PC-9 (cell line): ENCODE measurements at regions not wholly inside any gene's neighbourhood (a gene's known extent, or its start where the extent isn't known, plus 50 kb on each side); places are given as distances from the start of the nearest gene placed in this dataset.

ENCODE experiments used
- BruUV-seq: library from RNA; stranded (reverse); fragments of 400-500 nt; replicated peaks from 2 replicates; lab custom pipeline; 2021; lab: Mats Ljungman, UMichigan
- CTCF ChIA-PET: fragments of 300-600 bp; sonication (Branson Sonifier 250); formaldehyde crosslinking; loops from one replicate; lab custom pipeline; 2022; ENCODE audit warnings: antibody characterized with exemption; lab: Charles Lee
- POLR2A ChIA-PET: fragments of 300-600 bp; sonication (Branson Sonifier 250); formaldehyde crosslinking; loops from one replicate; lab custom pipeline; 2022; ENCODE audit warnings: antibody characterized with exemption; ENCODE audit not compliant: unreplicated experiment; lab: Charles Lee
- DNase-seq, 2 experiments: peaks; one replicate each; pipeline versions ENCODE4 v3.0.0 to v3.0.0-alpha.2; 2015 to 2022; ENCODE audit warnings: mixed read lengths in 1 of 2
- H2AFZ ChIP-seq: fragments of 200-600 bp; sonication (generic); 2 replicates; pipeline ENCODE4 v1.8.1; 2017; ENCODE audit warnings: antibody characterized with exemption
- H3F3A ChIP-seq: fragments of 200-600 bp; sonication (generic); 2 replicates; pipeline ENCODE4 v1.8.1; 2017; ENCODE audit warnings: antibody characterized with exemption, mild to moderate bottlenecking, low read depth; ENCODE audit not compliant: insufficient read depth
- H3K27ac ChIP-seq: fragments of 200-600 bp; sonication (generic); 2 replicates; pipeline ENCODE4 v1.6.1; 2016; ENCODE audit warnings: mixed run types
- H3K27me3 ChIP-seq: fragments of 200-600 bp; sonication (generic); 2 replicates; pipeline ENCODE4 v1.6.1; 2016; ENCODE audit warnings: low read depth, mixed run types; ENCODE audit not compliant: insufficient read depth
- H3K36me3 ChIP-seq: fragments of 200-600 bp; sonication (generic); 2 replicates; pipeline ENCODE4 v1.6.1; 2016; ENCODE audit warnings: low read depth, mixed run types
- H3K4me1 ChIP-seq: fragments of 200-600 bp; sonication (generic); replicated peaks from 2 replicates; pipeline ENCODE4 v1.6.1; 2016; ENCODE audit warnings: mixed run types; ENCODE audit not compliant: insufficient read depth
- H3K4me2 ChIP-seq: fragments of 200-600 bp; sonication (generic); 2 replicates; pipeline ENCODE4 v1.6.1; 2017; ENCODE audit warnings: mixed run types
- H3K4me3 ChIP-seq: fragments of 200-600 bp; sonication (generic); 2 replicates; pipeline ENCODE4 v1.6.1; 2016; ENCODE audit warnings: mixed run types
- H3K79me2 ChIP-seq: fragments of 200-600 bp; sonication (generic); 2 replicates; pipeline ENCODE4 v1.6.1; 2017; ENCODE audit warnings: low read depth, mixed run types
- H3K9me2 ChIP-seq: fragments of 200-600 bp; sonication (generic); 2 replicates; pipeline ENCODE4 v1.8.1; 2017; ENCODE audit warnings: mild to moderate bottlenecking; ENCODE audit not compliant: insufficient read depth
- H3K9me3 ChIP-seq: fragments of 200-600 bp; sonication (generic); 2 replicates; pipeline ENCODE4 v1.8.1; 2016; ENCODE audit warnings: low read depth; ENCODE audit not compliant: insufficient read depth
- H4K20me1 ChIP-seq: fragments of 200-600 bp; sonication (generic); 2 replicates; pipeline ENCODE4 v1.8.1; 2017; ENCODE audit not compliant: insufficient read depth
- CTCF ChIP-seq: fragments of 200-600 bp; sonication (generic); conservative IDR thresholded peaks from 2 replicates; pipeline ENCODE4 v1.6.1; 2017; ENCODE audit warnings: mixed run types, antibody characterized with exemption, mild to moderate bottlenecking, moderate library complexity
- EZH2 ChIP-seq: fragments of 200-600 bp; sonication (generic); IDR thresholded peaks from 2 replicates; pipeline ENCODE4 v1.8.0; 2017; ENCODE audit warnings: antibody characterized with exemption, low read depth
- intact Hi-C: fragments of 100-400 bp; cut with micrococcal nuclease; formaldehyde crosslinking; loops from one replicate; pipeline ENCODE4 v1.10.0; 2022; ENCODE audit not compliant: unreplicated experiment

- Histone ChIP-seq H3K4me2 (no peak overlapping the region), H3K27me3 (peaks cover 4% of the 10 kb centered on the region; the same call in 1 of the 2 replicates), H3K9me3 (no peaks in the 10 kb centered on the region), H3K79me2 (no peaks in the 10 kb centered on the region), H3K4me3 (no peak overlapping the region), H3K27ac (no peak overlapping the region), H3K9me2 (no peaks in the 10 kb centered on the region), H3K36me3 (no peaks in the 10 kb centered on the region), H4K20me1 (no peaks in the 10 kb centered on the region), H3K4me1 (no peaks in the 10 kb centered on the region), H3F3A (no peaks in the 10 kb centered on the region), H2AFZ (no peak overlapping the region)
- CTCF ChIA-PET, result no interaction called here
- no peak for TF ChIP-seq EZH2
- DNase-seq, result no peak
- BruUV-seq, result no TSS peak
- POLR2A ChIA-PET, result no interaction called here
- intact Hi-C loops, result no loop called here
Observed at GRCh38 chr2:65782186-65782585, 349.8 kb upstream of the SPRED2 start.

GRCh38 chr2:65781756-65782155, 349.4 kb upstream of the SPRED2 start:
- no peak for DNase-seq
- H2AFZ ChIP-seq, result no peak overlapping the region

GRCh38 chr2:65779021-65779420, 346.6 kb upstream of the SPRED2 start:
- BruUV-seq, result no TSS peak
- Histone ChIP-seq H3K36me3 (no peaks in the 10 kb centered on the region), H2AFZ (no peak overlapping the region), H3K9me2 (0 out of 2 replicates have a peak, but pooled peaks cover 3% of the 10 kb centered on the region), H3F3A (no peaks in the 10 kb centered on the region), H3K4me2 (no peak overlapping the region), H4K20me1 (no peaks in the 10 kb centered on the region), H3K79me2 (no peaks in the 10 kb centered on the region), H3K4me3 (no peak overlapping the region), H3K27me3 (peaks cover 10% of the 10 kb centered on the region; the same call in 1 of the 2 replicates), H3K9me3 (no peaks in the 10 kb centered on the region), H3K4me1 (no peaks in the 10 kb centered on the region), H3K27ac (no peak overlapping the region)
- ChIA-PET POLR2A (no interaction called here), CTCF (no interaction called here)
- TF ChIP-seq EZH2 (no peak), CTCF (no peak)
- no peak for DNase-seq
- intact Hi-C loops, result no loop called here

More at GRCh38 chr2:65781756-65782155, 349.4 kb upstream of the SPRED2 start:
- POLR2A ChIA-PET, result no interaction called here
- no peaks in the 10 kb centered on the region for H3K9me2 ChIP-seq
- H3K4me1 ChIP-seq, result no peaks in the 10 kb centered on the region
- H3K36me3 ChIP-seq, result no peaks in the 10 kb centered on the region
- H3K4me2 ChIP-seq, result no peak overlapping the region
- BruUV-seq, result no TSS peak
- no peaks in the 10 kb centered on the region for H4K20me1 ChIP-seq
- no peak overlapping the region for H3K4me3 ChIP-seq
- H3K27ac ChIP-seq, result no peak overlapping the region
- no peak for TF ChIP-seq CTCF
- H3K27me3 ChIP-seq, result peaks cover 4% of the 10 kb centered on the region; the same call in 1 of the 2 replicates
- no peaks in the 10 kb centered on the region for H3K9me3 ChIP-seq
- CTCF ChIA-PET, result no interaction called here
- no peaks in the 10 kb centered on the region for H3K79me2 ChIP-seq
- intact Hi-C loops, result no loop called here
- no peaks in the 10 kb centered on the region for H3F3A ChIP-seq

- DNase-seq, result no peak
- Histone ChIP-seq H3F3A (no peaks in the 10 kb centered on the region), H3K9me3 (no peaks in the 10 kb centered on the region), H3K9me2 (0 out of 2 replicates have a peak, but pooled peaks cover 3% of the 10 kb centered on the region), H3K27me3 (peaks cover 14% of the 10 kb centered on the region; the same call in 1 of the 2 replicates), H2AFZ (no peak overlapping the region), H3K27ac (no peak overlapping the region), H3K4me1 (no peaks in the 10 kb centered on the region), H3K36me3 (no peaks in the 10 kb centered on the region), H3K4me3 (no peak overlapping the region), H3K79me2 (no peaks in the 10 kb centered on the region), H4K20me1 (no peaks in the 10 kb centered on the region), H3K4me2 (no peak overlapping the region)
- TF ChIP-seq CTCF (no peak), EZH2 (no peak)
- intact Hi-C loops, result no loop called here
- POLR2A ChIA-PET, result no interaction called here
- BruUV-seq, result no TSS peak
- CTCF ChIA-PET, result no interaction called here
Observed at GRCh38 chr2:65778137-65778536, 345.7 kb upstream of the SPRED2 start.
